Activated CD4-positive, alpha-beta T cell treated with anti-CD3 and anti-CD28 coated beads, Interleukin-2, amount 10 ng/mL, durations not matched to agents 24 days and 14 days (primary cell): ENCODE measurements at regions not wholly inside any gene's neighbourhood (a gene's known extent, or its start where the extent isn't known, plus 50 kb on each side); places are given as distances from the start of the nearest gene placed in this dataset.
"Not testable (repeated sequence)": the region's sequence is repeated elsewhere in the genome, so short reads cannot be mapped to it uniquely, and the experiment has no call there.

Experiments
- DNase-seq: peaks from one replicate; pipeline ENCODE4 v3.0.0; 2022
- H3K27ac Mint-ChIP-seq: one replicate; pipeline ENCODE4 v1.8.0; 2022; ENCODE audit warnings: mild to moderate bottlenecking, mixed read lengths
- H3K27me3 Mint-ChIP-seq: one replicate; pipeline ENCODE4 v1.8.0; 2022; ENCODE audit warnings: mixed read lengths
- H3K36me3 Mint-ChIP-seq: one replicate; pipeline ENCODE4 v1.8.0; 2022; ENCODE audit warnings: low read depth, mild to moderate bottlenecking, mixed read lengths
- H3K4me1 Mint-ChIP-seq: one replicate; pipeline ENCODE4 v1.8.0; 2021; ENCODE audit warnings: mixed read lengths
- H3K4me3 Mint-ChIP-seq: one replicate; pipeline ENCODE4 v1.8.0; 2022; ENCODE audit warnings: mild to moderate bottlenecking, moderate library complexity, mixed read lengths
- H3K9me3 Mint-ChIP-seq: one replicate; pipeline ENCODE4 v1.8.0; 2021; ENCODE audit warnings: mixed read lengths
- intact Hi-C: fragments of 100-400 bp; cut with micrococcal nuclease; formaldehyde crosslinking; loops from one replicate; pipeline ENCODE4 v1.15.1; 2023

DNA sequence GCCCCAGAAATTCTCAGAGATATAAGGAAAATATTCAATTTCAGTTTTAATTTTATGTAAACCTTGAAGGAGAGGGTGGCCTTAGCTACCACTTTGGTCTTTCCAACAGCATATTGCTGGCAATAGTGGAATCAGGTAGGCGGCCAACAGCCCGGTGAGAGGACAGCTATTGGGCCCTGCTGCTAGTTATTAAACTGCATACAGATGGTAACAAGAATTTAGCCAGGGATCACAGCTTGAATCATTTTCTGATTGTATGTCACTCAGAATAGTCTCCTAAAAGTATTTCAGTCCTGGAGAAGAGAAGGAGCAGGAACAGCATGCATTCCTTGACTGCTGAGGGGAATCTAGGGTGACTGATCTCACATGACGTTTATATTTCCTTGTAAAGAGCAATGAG, 261.4 kb upstream of the SMIM30 start:
- Mint-ChIP-seq H3K27me3 (no peaks in the 10 kb centered on the region), H3K36me3 (no peaks in the 10 kb centered on the region), H3K4me3 (no peak overlapping the region), H3K27ac (no peak overlapping the region), H3K9me3 (no peaks in the 10 kb centered on the region), H3K4me1 (no peaks in the 10 kb centered on the region)
- intact Hi-C loops = no loop called here
- no peak for DNase-seq

- Mint-ChIP-seq H3K4me1 (no peaks in the 10 kb centered on the region), H3K27ac (no peak overlapping the region), H3K4me3 (no peak overlapping the region), H3K9me3 (no peaks in the 10 kb centered on the region), H3K27me3 (no peaks in the 10 kb centered on the region), H3K36me3 (no peaks in the 10 kb centered on the region)
- DNase-seq = no peak
- intact Hi-C loops = no loop called here
Measured at GRCh38 chr7:113374955-113375354, 256.6 kb upstream of the SMIM30 start.

GRCh38 chr7:113373863-113374262, 255.5 kb upstream of the SMIM30 start:
- Mint-ChIP-seq H3K4me3 (no peak overlapping the region), H3K27me3 (no peaks in the 10 kb centered on the region), H3K36me3 (no peaks in the 10 kb centered on the region), H3K4me1 (no peaks in the 10 kb centered on the region), H3K27ac (no peak overlapping the region), H3K9me3 (no peaks in the 10 kb centered on the region)
- DNase-seq = no peak
- intact Hi-C loops = no loop called here

DNA sequence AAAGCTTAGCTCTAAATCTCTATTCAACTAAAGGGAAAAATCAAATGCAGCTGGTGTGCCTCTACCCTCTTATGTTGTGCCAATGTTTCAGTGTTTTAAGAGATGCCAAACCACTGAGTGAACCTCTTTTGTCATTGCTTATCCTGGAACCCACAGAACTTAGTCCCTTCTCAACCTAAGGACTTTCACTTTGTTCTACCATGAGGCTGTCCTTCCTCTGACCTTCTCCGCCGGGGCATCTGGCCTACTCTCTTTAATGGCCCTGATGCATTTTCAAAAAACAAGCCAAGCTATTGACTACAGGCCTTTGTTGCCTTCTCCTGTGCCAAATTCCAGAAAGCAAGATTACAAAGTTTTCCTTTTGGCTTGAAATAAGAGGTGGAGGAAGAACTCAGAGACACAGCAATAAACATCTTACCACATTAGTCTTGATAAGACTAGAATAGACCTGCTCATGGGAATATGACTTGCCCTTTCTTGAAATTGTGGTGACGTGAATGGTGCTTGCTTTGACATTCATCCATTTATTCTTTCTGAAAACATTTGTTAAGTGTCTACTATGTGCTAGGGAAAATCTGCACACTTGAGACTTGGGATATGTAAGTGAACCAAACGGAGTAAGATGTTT, 253.2 kb upstream of the SMIM30 start:
- no peak for DNase-seq
- H3K9me3 Mint-ChIP-seq = no peaks in the 10 kb centered on the region
- H3K4me3 Mint-ChIP-seq = no peak overlapping the region
- H3K4me1 Mint-ChIP-seq = no peaks in the 10 kb centered on the region
- no peaks in the 10 kb centered on the region for H3K36me3 Mint-ChIP-seq
- H3K27ac Mint-ChIP-seq = no peak overlapping the region
- intact Hi-C loops = no loop called here
- no peaks in the 10 kb centered on the region for H3K27me3 Mint-ChIP-seq

DNA sequence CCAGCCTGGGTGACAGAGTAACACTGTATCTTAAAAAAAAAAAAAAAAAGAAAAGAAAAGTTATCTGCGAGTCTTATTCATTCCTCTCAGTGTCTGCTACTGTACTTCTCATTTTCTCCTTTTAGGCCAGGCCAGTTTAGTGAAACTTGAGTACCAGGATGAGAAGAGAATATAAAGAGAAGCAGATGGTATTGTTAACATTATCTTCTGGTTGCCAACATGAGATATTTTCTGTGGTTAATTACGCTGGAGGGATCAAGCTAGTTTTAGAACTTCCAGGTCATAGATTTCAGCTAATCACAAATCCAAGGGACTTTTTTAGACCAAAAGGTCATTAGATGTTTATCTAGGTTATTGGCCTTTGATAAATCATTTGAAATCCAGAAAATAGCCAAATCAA, 252.6 kb upstream of the SMIM30 start:
- no peak overlapping the region for H3K27ac Mint-ChIP-seq
- intact Hi-C loops = no loop called here
- no peaks in the 10 kb centered on the region for H3K9me3 Mint-ChIP-seq
- DNase-seq = no peak
- H3K4me3 Mint-ChIP-seq = no peak overlapping the region
- no peaks in the 10 kb centered on the region for H3K4me1 Mint-ChIP-seq
- H3K27me3 Mint-ChIP-seq = no peaks in the 10 kb centered on the region
- H3K36me3 Mint-ChIP-seq = no peaks in the 10 kb centered on the region

DNA sequence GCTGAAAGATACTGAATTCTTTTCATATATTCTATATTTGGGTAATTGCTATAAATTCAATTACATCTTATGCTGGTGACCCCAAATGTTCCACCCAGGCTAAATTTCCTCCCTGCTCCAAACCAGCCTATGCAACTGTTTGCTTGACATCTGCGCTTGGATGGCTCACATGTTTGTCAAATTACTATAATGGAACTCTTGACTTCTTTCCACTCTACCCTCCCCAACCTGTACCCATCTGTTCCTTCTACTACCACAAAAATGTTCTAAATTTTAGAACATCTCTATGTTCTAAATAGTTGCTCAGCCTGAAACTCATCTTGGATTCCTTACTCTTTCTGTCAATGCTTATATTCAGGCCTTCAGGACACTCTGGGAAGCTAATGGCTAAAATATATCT, 249.9 kb upstream of the SMIM30 start:
- intact Hi-C loops = no loop called here
- Mint-ChIP-seq H3K27me3 (no peaks in the 10 kb centered on the region), H3K9me3 (no peaks in the 10 kb centered on the region), H3K36me3 (no peaks in the 10 kb centered on the region), H3K27ac (no peak overlapping the region), H3K4me3 (no peak overlapping the region), H3K4me1 (no peaks in the 10 kb centered on the region)
- no peak for DNase-seq

DNA sequence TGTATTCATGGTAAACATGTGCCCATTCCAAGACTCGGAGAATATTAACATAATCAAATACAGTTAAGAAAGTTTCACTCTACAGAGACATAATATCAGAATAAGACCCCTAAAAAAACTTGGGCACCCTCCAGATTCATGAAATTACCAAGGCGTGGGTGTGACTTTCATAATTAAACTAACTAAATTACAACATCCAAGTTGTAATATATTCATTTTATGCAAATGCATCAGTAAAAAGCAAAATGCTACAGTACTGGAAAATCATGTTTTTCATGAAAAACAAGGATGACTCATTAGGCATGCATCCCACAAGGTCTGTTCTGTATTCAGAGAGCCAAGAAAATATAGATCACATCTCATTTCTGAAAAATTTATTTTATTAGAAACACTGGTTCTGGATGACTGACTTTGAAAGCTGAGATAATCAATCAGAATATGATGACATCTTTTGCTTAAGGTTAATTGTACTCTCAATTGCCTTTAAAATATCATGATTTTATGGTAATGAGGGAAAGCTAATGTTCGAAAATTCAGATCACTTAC, 248.8 kb upstream of the SMIM30 start:
- DNase-seq = no peak
- H3K27ac Mint-ChIP-seq = no peak overlapping the region
- intact Hi-C loops = no loop called here
- H3K9me3 Mint-ChIP-seq = no peaks in the 10 kb centered on the region
- H3K4me3 Mint-ChIP-seq = no peak overlapping the region
- no peaks in the 10 kb centered on the region for H3K27me3 Mint-ChIP-seq
- H3K4me1 Mint-ChIP-seq = no peaks in the 10 kb centered on the region
- no peaks in the 10 kb centered on the region for H3K36me3 Mint-ChIP-seq

DNA sequence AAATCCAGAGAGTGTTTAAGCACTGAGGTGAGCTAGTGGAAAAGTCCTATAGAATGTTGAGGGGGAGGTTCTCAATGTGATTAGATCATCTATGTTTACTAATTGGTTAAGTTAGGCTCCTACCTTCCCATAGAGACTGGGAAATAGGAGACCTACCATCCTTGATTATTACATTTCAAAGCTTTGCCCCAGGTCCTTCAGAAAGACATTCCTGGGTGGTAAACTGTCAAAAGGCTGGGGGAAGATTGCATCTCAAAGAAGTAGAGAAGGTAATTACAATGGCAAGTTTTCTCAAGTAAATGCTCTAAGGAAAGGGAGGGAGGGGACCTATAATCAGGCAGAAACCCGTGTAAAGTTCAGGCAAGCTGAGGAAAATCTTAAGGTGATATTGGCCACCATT, 247.8 kb upstream of the SMIM30 start:
- Mint-ChIP-seq H3K36me3 (no peaks in the 10 kb centered on the region), H3K27me3 (no peaks in the 10 kb centered on the region), H3K4me1 (no peaks in the 10 kb centered on the region), H3K9me3 (no peaks in the 10 kb centered on the region), H3K4me3 (no peak overlapping the region), H3K27ac (no peak overlapping the region)
- no peak for DNase-seq
- intact Hi-C loops = no loop called here

DNA sequence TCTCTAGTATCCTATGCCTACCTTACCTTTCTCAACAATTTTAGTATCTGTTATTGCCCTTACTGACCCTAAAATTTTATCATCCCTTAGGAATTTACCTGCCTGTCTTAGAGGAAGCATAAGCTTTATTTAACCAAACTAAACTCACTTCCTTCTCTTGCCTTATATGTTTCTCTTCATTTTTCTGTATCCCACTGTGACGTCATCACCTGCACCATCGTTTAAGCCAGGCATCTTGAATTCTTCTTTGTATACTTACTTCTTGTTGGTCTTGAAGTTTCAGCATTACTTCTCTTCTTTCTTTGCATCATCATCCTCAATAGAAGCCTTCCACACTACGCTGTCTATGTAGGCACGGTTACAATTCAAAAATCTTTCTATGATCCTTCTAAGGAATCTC, 231.0 kb upstream of the SMIM30 start:
- intact Hi-C loops = no loop called here
- H3K36me3 Mint-ChIP-seq = no peaks in the 10 kb centered on the region
- H3K4me3 Mint-ChIP-seq = no peak overlapping the region
- no peaks in the 10 kb centered on the region for H3K27me3 Mint-ChIP-seq
- no peak for DNase-seq
- H3K27ac Mint-ChIP-seq = no peak overlapping the region
- no peaks in the 10 kb centered on the region for H3K9me3 Mint-ChIP-seq
- H3K4me1 Mint-ChIP-seq = no peaks in the 10 kb centered on the region

DNA sequence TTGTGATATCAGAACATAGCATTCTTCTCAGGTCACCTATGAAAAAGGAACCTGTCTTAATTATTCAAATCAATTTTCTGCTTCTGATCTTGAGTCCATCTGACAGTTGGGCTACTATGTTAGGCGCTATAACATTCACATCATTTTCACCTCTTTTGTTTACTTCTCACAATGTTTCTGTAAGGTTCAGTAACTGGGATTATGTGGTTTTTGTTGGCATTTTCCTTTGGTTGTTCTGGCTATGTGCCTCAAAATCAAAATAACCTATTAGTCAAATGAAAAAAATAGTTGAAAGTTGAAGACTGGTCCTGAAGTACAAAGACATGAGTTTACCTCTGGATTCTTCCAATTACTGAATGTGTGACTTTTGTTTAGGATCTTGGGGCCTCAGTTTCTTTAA, 221.3 kb upstream of the SMIM30 start:
- H3K9me3 Mint-ChIP-seq = no peaks in the 10 kb centered on the region
- no peak overlapping the region for H3K27ac Mint-ChIP-seq
- H3K4me1 Mint-ChIP-seq = no peaks in the 10 kb centered on the region
- intact Hi-C loops = no loop called here
- no peaks in the 10 kb centered on the region for H3K27me3 Mint-ChIP-seq
- no peak for DNase-seq
- H3K4me3 Mint-ChIP-seq = no peak overlapping the region
- H3K36me3 Mint-ChIP-seq = no peaks in the 10 kb centered on the region

- Mint-ChIP-seq H3K27me3 (no peaks in the 10 kb centered on the region), H3K27ac (no peak overlapping the region), H3K36me3 (no peaks in the 10 kb centered on the region), H3K4me3 (no peak overlapping the region), H3K9me3 (no peaks in the 10 kb centered on the region), H3K4me1 (no peaks in the 10 kb centered on the region)
- no peak for DNase-seq
- intact Hi-C loops = no loop called here
Measured at GRCh38 chr7:113338071-113338696, 219.8 kb upstream of the SMIM30 start.

DNA sequence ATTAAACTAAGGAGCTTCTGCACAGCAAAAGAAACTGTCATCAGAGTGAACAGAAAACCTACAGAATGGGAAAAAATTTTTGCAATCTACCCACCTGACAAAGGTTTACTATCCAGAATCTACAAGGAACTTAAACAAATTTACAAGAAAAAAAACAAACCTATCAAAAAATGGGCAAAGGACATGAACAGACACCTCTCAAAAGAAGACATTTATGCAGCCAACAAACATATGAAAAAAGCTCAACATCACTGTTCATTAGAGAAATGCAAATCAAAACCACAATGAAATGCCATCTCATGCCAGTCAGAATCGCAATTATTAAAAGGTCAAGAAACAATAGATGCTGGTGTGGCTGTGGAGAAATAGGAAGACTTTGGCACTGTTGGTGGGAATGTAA, 218.5 kb upstream of the SMIM30 start:
- DNase-seq, H3K27me3 Mint-ChIP-seq, intact Hi-C loops, H3K27ac Mint-ChIP-seq, H3K9me3 Mint-ChIP-seq, H3K36me3 Mint-ChIP-seq, H3K4me3 Mint-ChIP-seq, H3K4me1 Mint-ChIP-seq: not testable (repeated sequence)

- Mint-ChIP-seq H3K27ac (no peak overlapping the region), H3K27me3 (no peaks in the 10 kb centered on the region), H3K36me3 (no peaks in the 10 kb centered on the region), H3K9me3 (no peaks in the 10 kb centered on the region), H3K4me3 (no peak overlapping the region), H3K4me1 (no peaks in the 10 kb centered on the region)
- intact Hi-C loops = no loop called here
- no peak for DNase-seq
Measured at GRCh38 chr7:113331155-113331898, 213.0 kb upstream of the SMIM30 start.

GRCh38 chr7:113321201-113321600, 202.8 kb upstream of the SMIM30 start:
- no peak overlapping the region for H3K27ac Mint-ChIP-seq
- no peaks in the 10 kb centered on the region for H3K9me3 Mint-ChIP-seq
- DNase-seq = no peak
- no peaks in the 10 kb centered on the region for H3K4me1 Mint-ChIP-seq
- H3K36me3 Mint-ChIP-seq = no peaks in the 10 kb centered on the region
- no peak overlapping the region for H3K4me3 Mint-ChIP-seq
- no peaks in the 10 kb centered on the region for H3K27me3 Mint-ChIP-seq
- intact Hi-C loops = no loop called here
